ENCODE measurements at regions not wholly inside any gene's neighbourhood (a gene's known extent, or its start where the extent isn't known, plus 50 kb on each side); places are given as distances from the start of the nearest gene placed in this dataset.

GRCh38 chr22:25487508-25487907 lies 77.0 kb upstream of the GRK3 start:
- no peak for TF ChIP-seq CTCF (IDR thresholded peaks at IDR 0.05; ENCODE audit: low read depth, low read length, poor library complexity, severe bottlenecking)
- no peak for TF ChIP-seq EZH2phosphoT487 (IDR thresholded peaks at IDR 0.05; ENCODE audit: borderline replicate concordance, low read length)
